OCI-LY1 (cell line): ENCODE measurements at regions not wholly inside any gene's neighbourhood (a gene's known extent, or its start where the extent isn't known, plus 50 kb on each side); places are given as distances from the start of the nearest gene placed in this dataset.

Source experiments
- H2AFZ ChIP-seq: fragments of 200-600 bp; sonication (generic), shearing (Covaris generic); 2 replicates; pipeline ENCODE4 v1.6.0; 2014; ENCODE audit warnings: antibody characterized with exemption, mild to moderate bottlenecking, low read length
- H3F3A ChIP-seq: fragments of 200-600 bp; sonication (generic), shearing (Covaris generic); 2 replicates; pipeline ENCODE4 v1.6.0; 2014; ENCODE audit warnings: mild to moderate bottlenecking, antibody characterized with exemption, low read length, moderate library complexity; ENCODE audit not compliant: insufficient read depth
- H3K27ac ChIP-seq: fragments of 200-600 bp; sonication (generic); 2 replicates; pipeline ENCODE4 v1.5.1; 2014; ENCODE audit warnings: low read length, mixed run types, mild to moderate bottlenecking, low read depth; ENCODE audit not compliant: poor library complexity, severe bottlenecking
- H3K27me3 ChIP-seq: fragments of 200-600 bp; sonication (generic); 2 replicates; pipeline ENCODE4 v1.6.0; 2014; ENCODE audit warnings: antibody characterized with exemption, mild to moderate bottlenecking, low read length, moderate library complexity; ENCODE audit not compliant: insufficient read depth
- H3K36me3 ChIP-seq: fragments of 200-600 bp; sonication (generic); 2 replicates; pipeline ENCODE4 v1.6.1; 2014; ENCODE audit warnings: mild to moderate bottlenecking, antibody characterized with exemption, low read length, moderate library complexity, mixed read lengths; ENCODE audit not compliant: insufficient read depth
- H3K4me1 ChIP-seq: fragments of 200-600 bp; sonication (generic); 2 replicates; pipeline ENCODE4 v1.5.1; 2014; ENCODE audit warnings: mild to moderate bottlenecking, low read length, moderate library complexity; ENCODE audit not compliant: insufficient read depth, severe bottlenecking
- H3K4me2 ChIP-seq: fragments of 200-600 bp; sonication (generic), shearing (Covaris generic); 2 replicates; pipeline ENCODE4 v1.6.1; 2014; ENCODE audit warnings: low read length
- H3K4me3 ChIP-seq: fragments of 200-600 bp; sonication (generic); 2 replicates; pipeline ENCODE4 v1.5.1; 2014; ENCODE audit warnings: low read length, low read depth, mild to moderate bottlenecking, mixed read lengths; ENCODE audit not compliant: poor library complexity, severe bottlenecking
- H3K79me2 ChIP-seq: fragments of 200-600 bp; shearing (Covaris generic); 2 replicates; pipeline ENCODE4 v1.6.1; 2016; ENCODE audit warnings: mixed run types, low read length, mixed read lengths; ENCODE audit not compliant: insufficient read depth
- H3K9ac ChIP-seq: fragments of 200-600 bp; sonication (generic), shearing (Covaris generic); 2 replicates; pipeline ENCODE4 v1.6.1; 2014; ENCODE audit warnings: mild to moderate bottlenecking, low read length, mixed read lengths
- H3K9me2 ChIP-seq: fragments of 200-600 bp; sonication (generic), shearing (Covaris generic); 2 replicates; pipeline ENCODE4 v1.6.1; 2014; ENCODE audit warnings: low read depth, mild to moderate bottlenecking, low read length, mixed read lengths
- H3K9me3 ChIP-seq: fragments of 200-600 bp; shearing (Covaris generic); 2 replicates; pipeline ENCODE4 v1.6.1; 2014; ENCODE audit warnings: low read length, mixed read lengths
- H4K20me1 ChIP-seq: fragments of 200-600 bp; sonication (generic), shearing (Covaris generic); 2 replicates; pipeline ENCODE4 v1.6.0; 2016; ENCODE audit warnings: mild to moderate bottlenecking, low read length; ENCODE audit not compliant: insufficient read depth
- CTCF ChIP-seq: fragments of 200-600 bp; sonication (generic), shearing (Covaris generic); IDR thresholded peaks from 2 replicates; pipeline ENCODE4 v1.5.1; 2017; ENCODE audit warnings: mild to moderate bottlenecking, antibody characterized with exemption, low read length, moderate library complexity, mixed read lengths
- EZH2 ChIP-seq: fragments of 200-600 bp; sonication (generic), shearing (Covaris generic); IDR thresholded peaks from 2 replicates; pipeline ENCODE4 v1.8.0; 2017; ENCODE audit warnings: borderline replicate concordance, mixed run types, mild to moderate bottlenecking, antibody characterized with exemption, low read length, moderate library complexity, mixed read lengths

GRCh38 chr7:26000841-26001240 is 151.2 kb upstream of the NFE2L3 start:
- Histone ChIP-seq H3F3A (no peaks in the 10 kb centered on the region), H3K79me2 (no peaks in the 10 kb centered on the region), H3K36me3 (no peaks in the 10 kb centered on the region), H3K27ac (no peak overlapping the region), H4K20me1 (no peaks in the 10 kb centered on the region), H2AFZ (no peak overlapping the region), H3K9me3 (no peaks in the 10 kb centered on the region), H3K4me3 (no peak overlapping the region), H3K27me3 (no peaks in the 10 kb centered on the region), H3K9me2 (no peaks in the 10 kb centered on the region), H3K9ac (no peak overlapping the region), H3K4me1 (no peaks in the 10 kb centered on the region), H3K4me2 (no peak overlapping the region)
- TF ChIP-seq EZH2 (no peak), CTCF (no peak)

DNA sequence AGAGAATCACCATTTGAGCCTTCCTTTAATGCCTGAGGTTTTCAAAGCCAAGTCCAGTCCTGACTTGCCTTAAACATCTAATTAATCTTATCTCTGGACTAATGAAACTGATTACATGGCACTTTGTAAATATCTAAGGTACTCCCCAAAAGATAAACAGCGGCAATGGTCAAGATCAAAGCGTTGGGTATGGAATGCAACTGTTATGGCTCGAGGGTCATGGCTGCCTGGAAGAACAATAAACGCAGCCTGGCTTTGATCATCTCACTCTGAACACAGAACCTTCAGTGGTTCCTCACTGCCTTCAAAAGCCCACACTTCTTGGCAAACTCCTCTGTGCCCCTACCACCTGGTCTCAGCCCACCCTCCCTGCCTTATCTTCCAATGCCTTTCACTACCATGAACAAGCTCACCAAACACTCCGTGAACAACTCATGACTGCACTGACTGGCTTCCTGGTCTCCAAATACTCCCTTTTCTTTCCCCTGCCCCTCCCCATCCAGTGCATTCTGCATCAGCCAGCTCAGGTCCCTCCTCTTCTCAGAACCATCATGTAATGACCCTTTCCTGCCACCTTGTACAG is 150.2 kb upstream of the NFE2L3 start:
- no peak overlapping the region for H3K27ac ChIP-seq
- no peak overlapping the region for H2AFZ ChIP-seq
- H4K20me1 ChIP-seq, result no peaks in the 10 kb centered on the region
- no peaks in the 10 kb centered on the region for H3K4me1 ChIP-seq
- no peak overlapping the region for H3K4me3 ChIP-seq
- no peaks in the 10 kb centered on the region for H3K79me2 ChIP-seq
- no peak overlapping the region for H3K4me2 ChIP-seq
- no peaks in the 10 kb centered on the region for H3F3A ChIP-seq
- no peak for TF ChIP-seq EZH2
- TF ChIP-seq CTCF, result no peak
- no peak overlapping the region for H3K9ac ChIP-seq
- no peaks in the 10 kb centered on the region for H3K9me2 ChIP-seq
- H3K9me3 ChIP-seq, result no peaks in the 10 kb centered on the region
- H3K36me3 ChIP-seq, result no peaks in the 10 kb centered on the region
- peaks cover under 1% of the 10 kb centered on the region; the same call in 1 of the 2 replicates for H3K27me3 ChIP-seq

GRCh38 chr7:26005683-26006410 is 146.2 kb upstream of the NFE2L3 start:
- Histone ChIP-seq H3K9ac (no peak overlapping the region), H3K9me2 (no peaks in the 10 kb centered on the region), H3K79me2 (no peaks in the 10 kb centered on the region), H2AFZ (no peak overlapping the region), H3K36me3 (no peaks in the 10 kb centered on the region), H3K27ac (no peak overlapping the region), H3K4me1 (peaks cover under 1% of the 10 kb centered on the region), H3K4me3 (no peak overlapping the region), H4K20me1 (no peaks in the 10 kb centered on the region), H3K4me2 (no peak overlapping the region), H3F3A (no peaks in the 10 kb centered on the region), H3K9me3 (no peaks in the 10 kb centered on the region), H3K27me3 (peaks cover 9% of the 10 kb centered on the region)
- no peak for TF ChIP-seq EZH2
- no peak for TF ChIP-seq CTCF
